A549 (cell line): ENCODE measurements at regions not wholly inside any gene's neighbourhood (a gene's known extent, or its start where the extent isn't known, plus 50 kb on each side); places are given as distances from the start of the nearest gene placed in this dataset.

Experiments
- ATAC-seq, 2 experiments: fragments of 200-7000 bp in 1 of 2; fragments of >200 bp in 1 of 2; cut with Nextera tagmentation in 1 of 2; cut with Tn5 transposase in 1 of 2; 3 replicates each; pipeline versions ENCODE4 v1.8.0 to v1.9.1; 2018 to 2020; ENCODE audit warnings: mild to moderate bottlenecking in 1 of 2, moderate library complexity in 1 of 2
- CTCF ChIA-PET: fragments of 300-600 bp; sonication (Branson Sonifier 250); formaldehyde crosslinking; extraction: SDS; loops from one replicate; lab custom pipeline; 2021; ENCODE audit warnings: antibody characterized with exemption, inconsistent platforms; lab: Yijun Ruan, JAX
- POLR2A ChIA-PET: fragments of 350-600 bp; formaldehyde crosslinking; extraction: SDS; loops from one replicate; lab custom pipeline; 2021; ENCODE audit warnings: antibody characterized with exemption, inconsistent platforms; lab: Yijun Ruan, JAX
- DNase-seq, 2 experiments: peaks; one replicate each; pipeline versions ENCODE4 v3.0.0 to v3.0.0-alpha.2; 2011 to 2016; ENCODE audit warnings: low read depth in 1 of 2, low spot score in 1 of 2
- FAIRE-seq: peaks from 2 replicates; lab custom pipeline; 2011; peaks lifted over from hg19 to GRCh38; lab: Jason Lieb, UNC
- H3K27ac ChIP-seq, 2 experiments: fragments of >200 bp; sonication (Bioruptor Twin); formaldehyde crosslinking; 3 replicates each; pipeline ENCODE4 v1.5.1; 2016 to 2017
- H3K4me1 ChIP-seq: fragments of >200 bp; sonication (Bioruptor Twin); formaldehyde crosslinking; 3 replicates; pipeline ENCODE4 v1.6.1; 2016
- H3K4me2 ChIP-seq: fragments of >200 bp; sonication (Bioruptor Twin); formaldehyde crosslinking; 3 replicates; pipeline ENCODE4 v1.6.1; 2016
- H3K4me3 ChIP-seq: fragments of >200 bp; sonication (Bioruptor Twin); formaldehyde crosslinking; 3 replicates; pipeline ENCODE4 v1.5.1; 2016
- H3K9me3 ChIP-seq: fragments of >200 bp; sonication (Bioruptor Twin); formaldehyde crosslinking; 3 replicates; pipeline ENCODE4 v1.6.1; 2016
- BCL3 ChIP-seq: fragments of >200 bp; sonication (Bioruptor Twin); formaldehyde crosslinking; IDR thresholded peaks from 3 replicates; pipeline ENCODE4 v1.6.1; 2016
- BHLHE40 ChIP-seq: IDR thresholded peaks from 2 replicates; pipeline ENCODE4 v1.6.1; 2012; ENCODE audit warnings: low read depth, low read length, inconsistent platforms
- CBX2 ChIP-seq: fragments of 200-600 bp; sonication (generic); IDR thresholded peaks from 2 replicates; pipeline ENCODE4 v1.6.1; 2016; ENCODE audit warnings: low read depth, mild to moderate bottlenecking, borderline replicate concordance
- CHD4 ChIP-seq: fragments of 200-600 bp; sonication (generic); IDR thresholded peaks from 2 replicates; pipeline ENCODE4 v1.6.1; 2016; ENCODE audit warnings: antibody characterized with exemption, mild to moderate bottlenecking, borderline replicate concordance
- EP300 ChIP-seq, 2 experiments: fragments of >200 bp; sonication (Bioruptor Twin); formaldehyde crosslinking; IDR thresholded peaks; 2 replicates in 1 of 2; 3 replicates in 1 of 2; pipeline ENCODE4 v1.6.1; 2016 to 2017
- FOSL2 ChIP-seq, 2 experiments: fragments of 450-650 bp in 1 of 2; fragments of >200 bp in 1 of 2; sonication (Bioruptor Twin) in 1 of 2; formaldehyde crosslinking; IDR thresholded peaks; 2 replicates each; pipeline versions ENCODE4 v1.5.0 to v1.6.1; 2016 to 2020; ENCODE audit warnings: mild to moderate bottlenecking in 1 of 2, moderate library complexity in 1 of 2
- FOXS1 ChIP-seq: fragments of 250-450 bp; sonication (Bioruptor Pico); IDR thresholded peaks from 2 replicates; pipeline ENCODE4 v1.5.0; 2020; ENCODE audit warnings: mild to moderate bottlenecking, moderate library complexity
- HDAC2 ChIP-seq: fragments of 200-600 bp; sonication (generic); IDR thresholded peaks from 2 replicates; pipeline ENCODE4 v1.6.1; 2016
- JUN ChIP-seq, 2 experiments: fragments of >200 bp; sonication (Bioruptor Twin); formaldehyde crosslinking; IDR thresholded peaks; 2 replicates in 1 of 2; 3 replicates in 1 of 2; pipeline ENCODE4 v1.6.1; 2016 to 2017
- MAFK ChIP-seq: fragments of 450-650 bp; IDR thresholded peaks from 2 replicates; pipeline ENCODE4 v1.6.1; 2014; ENCODE audit not compliant: partially characterized antibody
- MYC ChIP-seq: IDR thresholded peaks from 2 replicates; pipeline ENCODE4 v1.6.1; 2012; ENCODE audit warnings: mild to moderate bottlenecking, inconsistent platforms, low read length, improper control_type of control experiment, borderline replicate concordance
- NPAS2 ChIP-seq: fragments of 250-450 bp; sonication (Bioruptor Pico); IDR thresholded peaks from 2 replicates; pipeline ENCODE4 v1.8.0; 2022; ENCODE audit warnings: mild to moderate bottlenecking, moderate library complexity, borderline replicate concordance
- POLR2AphosphoS2 ChIP-seq: conservative IDR thresholded peaks from 2 replicates; pipeline ENCODE4 v1.6.1; 2012; ENCODE audit warnings: low read length, improper control_type of control experiment, inconsistent platforms
- RAD21 ChIP-seq, 2 experiments: fragments of >200 bp in 1 of 2; sonication (Bioruptor Twin) in 1 of 2; formaldehyde crosslinking in 1 of 2; IDR thresholded peaks in 1 of 2; conservative IDR thresholded peaks in 1 of 2; 2 replicates in 1 of 2; 3 replicates in 1 of 2; pipeline ENCODE4 v1.6.1; 2012 to 2018; ENCODE audit warnings: inconsistent platforms in 1 of 2
- RFX5 ChIP-seq: fragments of 450-650 bp; IDR thresholded peaks from 2 replicates; pipeline ENCODE4 v1.7.1; 2014; ENCODE audit warnings: antibody characterized with exemption, mild to moderate bottlenecking, moderate library complexity
- SREBF2 ChIP-seq: fragments of 450-650 bp; IDR thresholded peaks from 2 replicates; pipeline ENCODE4 v1.6.1; 2014; ENCODE audit warnings: mild to moderate bottlenecking, moderate library complexity
- ZNF302 ChIP-seq: fragments of 250-450 bp; sonication (Bioruptor Pico); IDR thresholded peaks from 2 replicates; pipeline ENCODE4 v1.9.0; 2021; ENCODE audit warnings: inconsistent platforms, mild to moderate bottlenecking, moderate library complexity
- WGBS: methylation state at CpG from one replicate; pipeline ENCODE4 v1.1.6; 2017; ENCODE audit errors: missing lambda C conversion rate; 5-methylcytosine and 5-hydroxymethylcytosine counted together
- TF ChIP-seq, protein P1 (sequence below): fragments of 250-450 bp; sonication (Bioruptor Pico); IDR thresholded peaks from 2 replicates; pipeline ENCODE4 v1.5.0; 2020; ENCODE audit warnings: low read depth, mild to moderate bottlenecking, moderate library complexity
- TF ChIP-seq, protein P2 (sequence below): IDR thresholded peaks from 2 replicates; pipeline ENCODE4 v1.6.1; 2012

DNA sequence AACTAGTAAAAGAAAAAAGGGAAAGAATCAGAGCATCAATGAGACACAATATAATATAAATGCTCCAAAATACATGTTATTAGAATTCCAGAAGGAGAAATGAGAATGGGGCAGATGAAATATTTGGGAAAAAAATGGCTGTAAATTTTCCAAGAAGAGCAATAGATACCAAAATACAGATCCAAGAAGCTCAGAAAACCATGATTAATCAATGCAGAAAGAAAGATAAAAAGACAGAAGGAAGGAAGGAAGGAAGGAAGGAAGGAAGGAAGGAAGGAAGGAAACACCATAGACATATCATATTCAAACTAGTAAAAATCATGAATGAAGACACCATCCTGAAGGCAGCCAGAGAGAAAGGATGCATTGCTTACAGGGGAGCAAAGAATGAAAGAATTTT is 920.9 kb downstream of the EFNA5 start (continued):
- TF ChIP-seq, protein P1, sequence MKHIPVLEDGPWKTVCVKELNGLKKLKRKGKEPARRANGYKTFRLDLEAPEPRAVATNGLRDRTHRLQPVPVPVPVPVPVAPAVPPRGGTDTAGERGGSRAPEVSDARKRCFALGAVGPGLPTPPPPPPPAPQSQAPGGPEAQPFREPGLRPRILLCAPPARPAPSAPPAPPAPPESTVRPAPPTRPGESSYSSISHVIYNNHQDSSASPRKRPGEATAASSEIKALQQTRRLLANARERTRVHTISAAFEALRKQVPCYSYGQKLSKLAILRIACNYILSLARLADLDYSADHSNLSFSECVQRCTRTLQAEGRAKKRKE (CRISPR knock-in tag) = no peak
- TF ChIP-seq MYC = no peak

GRCh38 chr5:106739127-106739526 is 931.6 kb downstream of the EFNA5 start:
- DNase-seq (no peak), ATAC-seq (no peak), FAIRE-seq (no peak)
- Histone ChIP-seq H3K4me3 (no peak overlapping the region), H3K27ac (no peak overlapping the region), H3K9me3 (peaks cover 7% of the 10 kb centered on the region; the same call in 1 of the 3 replicates), H3K4me2 (no peak overlapping the region), H3K4me1 (no peaks in the 10 kb centered on the region)
- POLR2A ChIA-PET = no interaction called here
- TF ChIP-seq HDAC2 (no peak), BCL3 (no peak), MAFK (peak; percentile 70), EP300 (IDR thresholded peaks at IDR 0.05) (no peak), RAD21 (conservative IDR thresholded peaks at IDR 0.05 in 1 of 2, IDR thresholded peaks at IDR 0.05 in 1 of 2) (no peak)
- CTCF ChIA-PET = no interaction called here
- WGBS = 46% methylated on average over 2 of the region's 2 CpGs

DNA sequence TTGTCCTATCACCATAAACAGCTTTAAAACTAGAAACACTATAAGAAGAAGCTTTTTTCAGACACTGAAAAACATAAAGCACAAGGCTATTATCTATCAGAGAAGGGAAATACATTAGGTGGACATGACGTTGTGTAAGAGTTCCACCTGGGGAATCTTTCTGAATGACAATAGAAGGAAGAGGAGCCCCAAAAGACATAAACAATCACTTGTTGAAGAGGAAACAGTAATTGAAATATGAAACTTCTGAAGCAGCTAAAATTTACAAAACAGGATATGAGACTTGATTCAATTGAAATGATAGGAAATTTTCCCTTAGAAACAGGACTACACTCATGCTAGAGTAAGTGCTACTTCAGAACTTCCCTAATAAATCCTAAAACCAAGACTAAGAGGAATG is 933.6 kb downstream of the EFNA5 start:
- POLR2A ChIA-PET = no interaction called here
- Histone ChIP-seq H3K9me3 (peaks cover 7% of the 10 kb centered on the region; the same call in 1 of the 3 replicates), H3K27ac (no peak overlapping the region), H3K4me2 (no peak overlapping the region), H3K4me3 (no peak overlapping the region), H3K4me1 (no peaks in the 10 kb centered on the region)
- FAIRE-seq = no peak
- DNase-seq = no peak
- TF ChIP-seq FOSL2 (IDR thresholded peaks at IDR 0.05) = no peak
- no peak for TF ChIP-seq FOSL2 (CRISPR knock-in tag; IDR thresholded peaks at IDR 0.05)
- TF ChIP-seq FOXS1 (CRISPR knock-in tag) = no peak
- no peak for TF ChIP-seq ZNF302 (CRISPR knock-in tag)
- TF ChIP-seq EP300 (IDR thresholded peaks at IDR 0.05) = no peak
- no peak for TF ChIP-seq POLR2AphosphoS2
- TF ChIP-seq, protein P2, sequence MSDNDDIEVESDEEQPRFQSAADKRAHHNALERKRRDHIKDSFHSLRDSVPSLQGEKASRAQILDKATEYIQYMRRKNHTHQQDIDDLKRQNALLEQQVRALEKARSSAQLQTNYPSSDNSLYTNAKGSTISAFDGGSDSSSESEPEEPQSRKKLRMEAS = no peak
- no peak for TF ChIP-seq NPAS2 (CRISPR knock-in tag)
- TF ChIP-seq CHD4 = no peak
- no peak for TF ChIP-seq CBX2
- no peak for TF ChIP-seq RFX5
- no peak for TF ChIP-seq BCL3
- no peak for ATAC-seq
- CTCF ChIA-PET = no interaction called here
- 86% methylated on average over 1 of the region's 1 CpG for WGBS

DNA sequence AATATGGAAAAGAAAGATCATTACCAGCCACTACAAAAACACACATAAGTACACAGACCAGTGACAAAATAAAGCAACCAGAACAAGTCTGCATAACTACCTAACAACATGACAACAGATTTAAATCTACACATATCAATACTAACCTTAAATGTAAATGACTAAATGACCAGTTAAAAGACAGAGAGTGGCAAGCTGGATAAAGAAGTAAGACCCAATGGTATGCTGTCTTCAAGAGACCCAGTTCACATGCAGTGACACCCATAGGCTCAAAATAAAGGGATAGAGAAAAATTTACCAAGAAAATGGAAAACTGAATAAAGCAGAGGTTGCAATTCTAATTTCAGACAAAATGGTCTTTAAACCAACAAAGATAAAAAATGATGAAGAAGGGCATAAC is 938.1 kb downstream of the EFNA5 start:
- no peak for ATAC-seq
- ChIA-PET POLR2A (no interaction called here), CTCF (interaction anchor here (1.3 kb wide), 1 partner anchor 12 kb away, joined by 3 read pairs; no protein-coding TSS in a partner anchor)
- Histone ChIP-seq H3K4me3 (no peak overlapping the region), H3K27ac (no peak overlapping the region), H3K4me2 (no peak overlapping the region), H3K9me3 (peaks cover 7% of the 10 kb centered on the region; the same call in 1 of the 3 replicates), H3K4me1 (no peaks in the 10 kb centered on the region)
- no peak for DNase-seq
- TF ChIP-seq SREBF2 = no peak
- TF ChIP-seq BHLHE40 = no peak
- TF ChIP-seq JUN (IDR thresholded peaks at IDR 0.05) = no peak
- no peak for FAIRE-seq
